ENCODE measurements at regions not wholly inside any gene's neighbourhood (a gene's known extent, or its start where the extent isn't known, plus 50 kb on each side); places are given as distances from the start of the nearest gene placed in this dataset.

GRCh38 chr5:68423154-68423811 lies 207.7 kb downstream of the PIK3R1 start:
- no peak for TF ChIP-seq POLR2A (IDR thresholded peaks at IDR 0.05)
- TF ChIP-seq, protein P1, sequence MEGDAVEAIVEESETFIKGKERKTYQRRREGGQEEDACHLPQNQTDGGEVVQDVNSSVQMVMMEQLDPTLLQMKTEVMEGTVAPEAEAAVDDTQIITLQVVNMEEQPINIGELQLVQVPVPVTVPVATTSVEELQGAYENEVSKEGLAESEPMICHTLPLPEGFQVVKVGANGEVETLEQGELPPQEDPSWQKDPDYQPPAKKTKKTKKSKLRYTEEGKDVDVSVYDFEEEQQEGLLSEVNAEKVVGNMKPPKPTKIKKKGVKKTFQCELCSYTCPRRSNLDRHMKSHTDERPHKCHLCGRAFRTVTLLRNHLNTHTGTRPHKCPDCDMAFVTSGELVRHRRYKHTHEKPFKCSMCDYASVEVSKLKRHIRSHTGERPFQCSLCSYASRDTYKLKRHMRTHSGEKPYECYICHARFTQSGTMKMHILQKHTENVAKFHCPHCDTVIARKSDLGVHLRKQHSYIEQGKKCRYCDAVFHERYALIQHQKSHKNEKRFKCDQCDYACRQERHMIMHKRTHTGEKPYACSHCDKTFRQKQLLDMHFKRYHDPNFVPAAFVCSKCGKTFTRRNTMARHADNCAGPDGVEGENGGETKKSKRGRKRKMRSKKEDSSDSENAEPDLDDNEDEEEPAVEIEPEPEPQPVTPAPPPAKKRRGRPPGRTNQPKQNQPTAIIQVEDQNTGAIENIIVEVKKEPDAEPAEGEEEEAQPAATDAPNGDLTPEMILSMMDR (IDR thresholded peaks at IDR 0.05): no peak

Data from transverse colon (tissue), 3 donors.